ENCODE measurements at regions not wholly inside any gene's neighbourhood (a gene's known extent, or its start where the extent isn't known, plus 50 kb on each side); places are given as distances from the start of the nearest gene placed in this dataset.
"Not testable (repeated sequence)": the region's sequence is repeated elsewhere in the genome, so short reads cannot be mapped to it uniquely, and the experiment has no call there.

DNA sequence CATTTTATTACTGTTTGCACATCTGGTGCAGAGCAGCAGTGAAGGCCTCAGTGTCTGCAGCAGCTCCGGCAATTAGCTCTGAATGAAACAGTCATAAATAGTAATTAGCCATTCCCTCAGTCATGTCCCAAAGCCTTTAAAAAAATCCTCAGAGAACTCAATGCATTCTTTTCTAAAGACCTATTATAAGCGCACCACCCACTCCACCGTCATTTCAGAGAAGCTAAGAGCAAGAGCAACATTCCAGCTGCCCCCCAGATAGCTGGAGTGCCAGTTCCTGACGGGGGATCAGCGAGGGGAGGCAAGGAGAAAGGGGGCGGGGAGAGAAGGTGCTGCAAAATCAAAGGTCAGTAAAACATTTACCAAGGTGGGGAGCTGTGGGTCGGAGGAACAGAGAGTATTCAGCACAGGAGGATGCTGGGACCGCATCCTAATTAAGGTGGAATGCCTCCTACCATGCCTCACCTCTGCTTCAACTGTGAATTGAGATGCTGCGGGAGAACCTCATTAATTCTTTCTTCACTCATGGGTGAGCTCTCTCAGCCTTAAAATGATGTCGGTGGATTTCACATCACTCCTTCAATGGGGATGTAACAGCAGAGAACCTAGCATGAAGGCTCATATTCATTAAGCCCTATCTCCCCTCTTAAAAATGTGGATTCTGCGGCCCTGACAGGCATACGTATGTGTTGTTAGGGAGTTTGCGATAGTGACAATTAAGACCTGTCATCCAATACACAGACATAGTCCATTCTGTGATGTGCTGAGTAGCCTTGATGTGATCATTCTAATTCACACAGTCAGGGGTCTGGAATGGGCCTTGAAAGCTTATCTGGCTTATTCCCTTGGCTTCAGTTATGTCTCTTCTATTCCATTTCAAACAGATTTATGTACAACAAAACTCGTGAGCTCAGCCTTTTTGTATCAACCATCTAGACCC is 469.5 kb upstream of the NRSN1 start:
- Mint-ChIP-seq H3K36me3 (ENCODE audit: low read depth) (no peaks in the 10 kb centered on the region), H3K27ac (no peak overlapping the region), H3K27me3 (no peaks in the 10 kb centered on the region), H3K4me3 (no peak overlapping the region), H3K4me1 (ENCODE audit: low read depth) (no peaks in the 10 kb centered on the region), H3K9me3 (no peaks in the 10 kb centered on the region)
- intact Hi-C loops (cut with micrococcal nuclease) = no loop called here

- Mint-ChIP-seq H3K27me3 (no peaks in the 10 kb centered on the region), H3K36me3 (ENCODE audit: low read depth) (no peaks in the 10 kb centered on the region), H3K4me1 (ENCODE audit: low read depth) (no peaks in the 10 kb centered on the region), H3K4me3 (no peak overlapping the region), H3K9me3 (peaks cover 6% of the 10 kb centered on the region), H3K27ac (no peak overlapping the region)
- intact Hi-C loops (cut with micrococcal nuclease) = no loop called here
Measured at GRCh38 chr6:23659125-23659524, 466.9 kb upstream of the NRSN1 start.

GRCh38 chr6:23661549-23661948 is 464.5 kb upstream of the NRSN1 start:
- H3K27me3 Mint-ChIP-seq = no peaks in the 10 kb centered on the region
- no peaks in the 10 kb centered on the region for H3K4me1 Mint-ChIP-seq (ENCODE audit: low read depth)
- no peak overlapping the region for H3K4me3 Mint-ChIP-seq
- peaks cover 15% of the 10 kb centered on the region for H3K9me3 Mint-ChIP-seq
- intact Hi-C loops (cut with micrococcal nuclease) = no loop called here
- H3K27ac Mint-ChIP-seq = no peak overlapping the region
- H3K36me3 Mint-ChIP-seq (ENCODE audit: low read depth) = no peaks in the 10 kb centered on the region

GRCh38 chr6:23663096-23663495 is 462.9 kb upstream of the NRSN1 start:
- Mint-ChIP-seq H3K9me3 (peaks cover 26% of the 10 kb centered on the region), H3K4me3 (no peak overlapping the region), H3K36me3 (ENCODE audit: low read depth) (no peaks in the 10 kb centered on the region), H3K27me3 (no peaks in the 10 kb centered on the region), H3K4me1 (ENCODE audit: low read depth) (no peaks in the 10 kb centered on the region), H3K27ac (no peak overlapping the region)
- intact Hi-C loops (cut with micrococcal nuclease) = no loop called here

DNA sequence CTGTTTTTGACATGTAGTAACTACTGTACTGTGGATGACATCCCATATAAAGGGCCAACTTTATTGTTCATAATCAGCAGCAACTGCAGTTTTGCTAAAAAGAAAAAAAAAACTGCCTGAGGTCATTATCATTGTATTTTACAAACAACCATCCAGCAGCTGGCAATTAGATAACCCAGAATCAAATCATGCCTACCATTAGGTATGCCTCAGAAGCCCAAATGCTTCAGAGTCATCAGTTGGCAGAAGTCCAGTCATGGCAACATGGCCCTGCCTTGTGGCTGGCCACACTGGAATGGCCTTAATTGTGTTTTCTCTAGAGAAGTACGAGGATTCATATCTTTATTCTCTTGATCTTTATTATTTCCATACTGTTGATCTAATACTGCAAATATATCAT is 462.4 kb upstream of the NRSN1 start:
- Mint-ChIP-seq H3K9me3 (peaks cover 26% of the 10 kb centered on the region), H3K36me3 (ENCODE audit: low read depth) (no peaks in the 10 kb centered on the region), H3K27me3 (no peaks in the 10 kb centered on the region), H3K27ac (no peak overlapping the region), H3K4me3 (no peak overlapping the region), H3K4me1 (ENCODE audit: low read depth) (no peaks in the 10 kb centered on the region)
- intact Hi-C loops (cut with micrococcal nuclease) = no loop called here

DNA sequence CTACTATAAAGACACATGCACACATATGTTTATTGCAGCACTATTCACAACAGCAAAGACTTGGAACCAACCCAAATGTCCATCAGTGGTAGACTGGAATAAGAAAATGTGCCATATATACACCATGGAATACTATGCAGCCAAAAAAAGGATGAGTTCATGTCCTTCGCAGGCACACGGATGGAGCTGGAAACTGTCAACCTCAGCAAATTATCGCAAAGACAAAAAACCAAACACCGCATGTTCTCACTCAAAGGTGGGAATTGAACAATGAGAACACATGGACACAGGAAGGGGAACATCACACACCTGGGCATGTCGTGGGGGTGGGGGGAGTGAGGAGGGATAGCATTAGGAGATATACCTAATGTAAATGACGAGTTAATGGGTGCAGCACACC is 460.1 kb upstream of the NRSN1 start:
- H3K4me1 Mint-ChIP-seq (ENCODE audit: low read depth); H3K27ac Mint-ChIP-seq; H3K27me3 Mint-ChIP-seq; H3K36me3 Mint-ChIP-seq (ENCODE audit: low read depth); H3K4me3 Mint-ChIP-seq; intact Hi-C loops (cut with micrococcal nuclease): not testable (repeated sequence)
- H3K9me3 Mint-ChIP-seq = peaks cover 49% of the 10 kb centered on the region

- Mint-ChIP-seq H3K36me3 (ENCODE audit: low read depth) (no peaks in the 10 kb centered on the region), H3K27me3 (no peaks in the 10 kb centered on the region), H3K4me3 (no peak overlapping the region), H3K27ac (no peak overlapping the region), H3K4me1 (ENCODE audit: low read depth) (no peaks in the 10 kb centered on the region), H3K9me3 (peaks cover 71% of the 10 kb centered on the region)
- intact Hi-C loops (cut with micrococcal nuclease) = no loop called here
Measured at GRCh38 chr6:23672737-23673136, 453.3 kb upstream of the NRSN1 start.

DNA sequence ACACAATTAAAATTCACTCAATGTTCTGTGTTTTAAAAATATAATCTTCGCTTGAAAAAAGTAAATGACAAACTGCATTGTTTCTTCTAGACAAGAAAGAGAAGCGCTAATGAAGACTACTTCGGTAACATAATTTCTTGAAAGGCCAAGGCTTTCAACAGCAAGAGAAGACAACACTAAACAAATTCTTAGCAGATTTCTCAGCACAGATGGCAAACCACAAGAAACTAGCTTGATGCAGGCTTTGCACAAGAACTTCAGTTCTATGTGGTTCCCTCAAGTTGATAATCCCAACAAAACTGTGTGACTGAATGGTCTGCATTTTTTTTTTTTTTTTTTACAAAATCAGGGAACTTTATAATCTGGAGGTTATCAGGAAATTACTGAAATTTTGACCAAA is 447.4 kb upstream of the NRSN1 start:
- no peak overlapping the region for H3K27ac Mint-ChIP-seq
- intact Hi-C loops (cut with micrococcal nuclease) = no loop called here
- H3K36me3 Mint-ChIP-seq (ENCODE audit: low read depth) = no peaks in the 10 kb centered on the region
- H3K9me3 Mint-ChIP-seq = peaks cover 33% of the 10 kb centered on the region
- H3K4me1 Mint-ChIP-seq (ENCODE audit: low read depth) = no peaks in the 10 kb centered on the region
- H3K27me3 Mint-ChIP-seq = no peaks in the 10 kb centered on the region
- H3K4me3 Mint-ChIP-seq = no peak overlapping the region

DNA sequence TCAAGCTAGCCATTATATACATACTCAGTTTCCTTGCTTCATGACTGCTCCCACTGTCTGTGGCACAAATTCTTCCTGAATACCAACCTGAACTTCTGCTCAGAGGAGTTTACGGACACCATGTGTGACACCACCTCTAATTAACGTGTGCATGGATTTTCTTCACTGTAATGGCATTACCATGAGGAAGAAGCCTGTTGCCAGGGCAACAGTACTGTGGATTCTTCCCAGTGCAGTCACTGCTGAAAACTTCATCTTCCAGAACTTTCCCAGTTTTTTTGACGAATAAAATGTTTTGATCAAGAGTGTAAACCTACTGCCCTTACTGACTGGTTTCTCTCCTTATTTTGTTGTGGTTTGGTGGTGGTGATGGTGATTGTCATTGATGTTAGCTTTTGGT is 444.3 kb upstream of the NRSN1 start:
- intact Hi-C loops (cut with micrococcal nuclease) = no loop called here
- Mint-ChIP-seq H3K9me3 (peaks cover 19% of the 10 kb centered on the region), H3K27ac (no peak overlapping the region), H3K36me3 (ENCODE audit: low read depth) (no peaks in the 10 kb centered on the region), H3K4me3 (no peak overlapping the region), H3K4me1 (ENCODE audit: low read depth) (no peaks in the 10 kb centered on the region), H3K27me3 (no peaks in the 10 kb centered on the region)

DNA sequence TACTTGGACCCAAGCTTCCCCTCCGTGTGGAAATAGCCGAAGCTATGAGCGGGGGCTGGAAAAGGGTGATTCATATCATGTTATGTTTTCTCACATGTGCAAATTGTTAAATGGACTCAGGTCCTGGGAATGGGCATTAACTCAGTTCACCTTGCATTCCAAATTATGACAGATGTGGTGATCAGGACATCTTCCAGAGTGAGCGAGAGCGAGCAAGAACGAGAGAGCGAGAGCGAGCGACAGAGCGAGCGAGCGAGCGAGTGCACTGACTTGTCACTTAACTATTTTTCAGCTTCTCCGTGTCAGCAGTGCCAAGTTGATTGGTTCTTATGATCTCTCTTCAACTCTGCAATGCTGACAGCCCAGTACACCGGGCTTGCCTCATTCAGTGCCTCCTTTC is 437.4 kb upstream of the NRSN1 start:
- peaks cover 17% of the 10 kb centered on the region for H3K9me3 Mint-ChIP-seq
- H3K36me3 Mint-ChIP-seq (ENCODE audit: low read depth) = no peaks in the 10 kb centered on the region
- H3K4me3 Mint-ChIP-seq = no peak overlapping the region
- no peaks in the 10 kb centered on the region for H3K27me3 Mint-ChIP-seq
- no peaks in the 10 kb centered on the region for H3K4me1 Mint-ChIP-seq (ENCODE audit: low read depth)
- intact Hi-C loops (cut with micrococcal nuclease) = no loop called here
- no peak overlapping the region for H3K27ac Mint-ChIP-seq

DNA sequence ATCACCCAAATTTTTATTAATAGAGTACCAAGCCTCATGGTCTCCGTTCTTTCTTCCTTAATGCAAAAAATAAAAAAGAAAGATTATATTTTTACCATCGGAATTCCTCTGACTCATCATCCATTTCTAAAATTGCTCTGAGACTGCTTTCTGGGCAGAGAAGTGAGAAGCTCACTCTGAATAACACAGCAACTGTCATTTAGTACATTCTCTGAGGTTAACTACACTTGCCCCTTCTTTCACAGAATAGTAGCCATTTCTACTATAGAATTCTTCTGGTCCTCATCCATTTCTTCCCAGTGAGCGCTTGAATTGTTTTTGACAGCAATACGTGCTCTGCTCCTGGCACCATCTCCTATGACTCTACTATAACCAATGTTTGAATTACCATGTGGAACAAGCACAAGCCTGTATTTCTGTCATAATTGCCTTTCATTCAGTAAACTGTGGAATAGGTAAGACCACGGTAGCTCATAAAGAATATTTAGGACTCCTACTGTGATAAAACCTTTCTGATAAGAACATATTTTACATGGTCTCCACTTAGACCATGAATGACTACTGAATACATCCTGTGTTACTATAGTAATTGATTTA is 435.5 kb upstream of the NRSN1 start:
- Mint-ChIP-seq H3K4me3 (no peak overlapping the region), H3K36me3 (ENCODE audit: low read depth) (no peaks in the 10 kb centered on the region), H3K9me3 (peaks cover 14% of the 10 kb centered on the region), H3K27me3 (no peaks in the 10 kb centered on the region), H3K4me1 (ENCODE audit: low read depth) (no peaks in the 10 kb centered on the region), H3K27ac (no peak overlapping the region)
- intact Hi-C loops (cut with micrococcal nuclease) = no loop called here

- H3K36me3 Mint-ChIP-seq (ENCODE audit: low read depth) = no peaks in the 10 kb centered on the region
- no peaks in the 10 kb centered on the region for H3K27me3 Mint-ChIP-seq
- H3K4me1 Mint-ChIP-seq (ENCODE audit: low read depth) = no peaks in the 10 kb centered on the region
- no peak overlapping the region for H3K27ac Mint-ChIP-seq
- no peak overlapping the region for H3K4me3 Mint-ChIP-seq
- peaks cover 19% of the 10 kb centered on the region for H3K9me3 Mint-ChIP-seq
- intact Hi-C loops (cut with micrococcal nuclease) = no loop called here
Measured at GRCh38 chr6:23692184-23692583, 433.8 kb upstream of the NRSN1 start.

- H3K27me3 Mint-ChIP-seq = no peaks in the 10 kb centered on the region
- H3K36me3 Mint-ChIP-seq (ENCODE audit: low read depth) = no peaks in the 10 kb centered on the region
- H3K27ac Mint-ChIP-seq = no peak overlapping the region
- no peak overlapping the region for H3K4me3 Mint-ChIP-seq
- no peaks in the 10 kb centered on the region for H3K4me1 Mint-ChIP-seq (ENCODE audit: low read depth)
- intact Hi-C loops (cut with micrococcal nuclease) = no loop called here
- H3K9me3 Mint-ChIP-seq = peaks cover 30% of the 10 kb centered on the region
Measured at GRCh38 chr6:23696992-23697391, 429.0 kb upstream of the NRSN1 start.

DNA sequence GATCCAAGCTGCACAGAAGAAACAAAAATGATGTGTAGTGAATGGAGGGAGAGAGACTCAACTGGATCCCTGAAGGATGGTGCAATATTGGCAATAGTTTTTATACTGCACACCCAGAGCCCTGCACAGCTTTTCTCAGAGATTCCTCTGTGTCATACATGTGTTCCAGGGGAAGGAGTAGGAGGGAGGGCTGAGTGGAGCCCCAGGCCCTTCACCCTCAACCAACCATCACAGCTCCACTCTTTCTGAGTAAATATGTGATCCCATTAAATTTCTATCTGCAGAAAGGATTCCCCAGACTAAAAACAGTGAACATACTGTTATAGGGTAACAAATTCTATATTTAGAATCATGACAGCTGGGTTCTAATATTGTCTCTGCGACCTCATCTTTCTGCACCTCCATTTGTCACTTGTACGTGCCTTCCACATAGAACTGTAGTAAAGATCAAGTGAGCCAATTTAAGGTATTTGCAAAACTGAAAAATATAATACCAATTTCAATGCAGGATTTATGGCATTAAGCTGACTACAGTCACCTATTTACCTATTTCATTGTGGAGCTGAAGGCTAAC is 421.4 kb upstream of the NRSN1 start:
- H3K4me1 Mint-ChIP-seq (ENCODE audit: low read depth) = no peaks in the 10 kb centered on the region
- intact Hi-C loops (cut with micrococcal nuclease) = no loop called here

More for the DNA sequence above, 421.4 kb upstream of the NRSN1 start:
- Mint-ChIP-seq H3K36me3 (ENCODE audit: low read depth) (no peaks in the 10 kb centered on the region), H3K4me3 (no peak overlapping the region), H3K27me3 (no peaks in the 10 kb centered on the region), H3K9me3 (peaks cover 21% of the 10 kb centered on the region), H3K27ac (no peak overlapping the region)

All from dendritic cell treated with granulocyte-macrophage colony-stimulating factor and Interleukin-4, amounts not matched to agents 40 ng/mL and 50 ng/mL, for 4 days (primary cell).